Liver (tissue), 8 donors: ENCODE measurements at regions not wholly inside any gene's neighbourhood (a gene's known extent, or its start where the extent isn't known, plus 50 kb on each side); places are given as distances from the start of the nearest gene placed in this dataset.

Source experiments
- DNase-seq: peaks from one replicate; pipeline ENCODE4 v3.0.0-alpha.2; 2017; ENCODE audit warnings: low spot score
- H3K27ac ChIP-seq, 2 donors: one replicate each; pipeline ENCODE4 v1.7.0; 2013; ENCODE audit warnings: inconsistent platforms in 2 of 2, low read length in 2 of 2, control low read depth in 1 of 2, low read depth in 1 of 2, mild to moderate bottlenecking in 1 of 2
- H3K27me3 ChIP-seq, 4 donors: one replicate each; pipeline versions ENCODE4 v1.6.1 to v1.7.0; 2013; ENCODE audit warnings: low read length in 3 of 4, inconsistent platforms in 1 of 4, mild to moderate bottlenecking in 1 of 4, moderate library complexity in 1 of 4; ENCODE audit not compliant: control insufficient read depth in 4 of 4, insufficient read depth in 4 of 4
- H3K36me3 ChIP-seq, 4 donors: one replicate each; pipeline versions ENCODE4 v1.6.1 to v1.7.0; 2013; ENCODE audit warnings: low read length in 3 of 4, mild to moderate bottlenecking in 3 of 4, low read depth in 1 of 4, moderate library complexity in 1 of 4; ENCODE audit not compliant: control insufficient read depth in 4 of 4, insufficient read depth in 3 of 4
- H3K4me1 ChIP-seq, 4 donors: one replicate each; pipeline versions ENCODE4 v1.6.1 to v1.7.0; 2013; ENCODE audit warnings: low read length in 3 of 4, mild to moderate bottlenecking in 3 of 4, moderate library complexity in 1 of 4; ENCODE audit not compliant: control insufficient read depth in 4 of 4, insufficient read depth in 4 of 4
- H3K4me3 ChIP-seq, 3 donors: one replicate each; pipeline versions ENCODE4 v1.6.1 to v1.7.0; 2013; ENCODE audit warnings: low read length in 3 of 3, control low read depth in 1 of 3, low read depth in 1 of 3, mild to moderate bottlenecking in 1 of 3
- H3K9ac ChIP-seq, 2 donors: one replicate each; pipeline ENCODE4 v1.7.0; 2013; ENCODE audit warnings: low read length in 2 of 2, mild to moderate bottlenecking in 2 of 2, moderate library complexity in 2 of 2, control low read depth in 1 of 2, low read depth in 1 of 2
- H3K9me3 ChIP-seq, 4 donors: one replicate each; pipeline versions ENCODE4 v1.6.1 to v1.7.0; 2013; ENCODE audit warnings: low read length in 3 of 4; ENCODE audit not compliant: control insufficient read depth in 4 of 4
- ATF3 ChIP-seq: IDR thresholded peaks from 2 replicates; pipeline ENCODE4 v1.6.1; 2016; ENCODE audit warnings: antibody characterized with exemption
- CTCF ChIP-seq: fragments of 150-350 bp; IDR thresholded peaks from 2 replicates; pipeline ENCODE4 v1.5.1; 2017; ENCODE audit warnings: improper control_type of control experiment, low read depth, low read length; ENCODE audit not compliant: missing input control
- EGR1 ChIP-seq, 2 donors: IDR thresholded peaks; 2 replicates each; pipeline ENCODE4 v1.6.1; 2016 to 2018; ENCODE audit warnings: antibody characterized with exemption in 2 of 2, low read depth in 2 of 2
- FOXA1 ChIP-seq: IDR thresholded peaks from 2 replicates; pipeline ENCODE4 v1.6.1; 2016; ENCODE audit warnings: antibody characterized with exemption
- FOXA2 ChIP-seq: IDR thresholded peaks from 2 replicates; pipeline ENCODE4 v1.6.1; 2016; ENCODE audit warnings: antibody characterized with exemption
- GABPA ChIP-seq, 2 donors: IDR thresholded peaks in 1 of 2; conservative IDR thresholded peaks in 1 of 2; 2 replicates each; pipeline ENCODE4 v1.6.1; 2016; ENCODE audit warnings: antibody characterized with exemption in 2 of 2, mild to moderate bottlenecking in 1 of 2, moderate library complexity in 1 of 2
- HNF4A ChIP-seq, 2 donors: conservative IDR thresholded peaks; 2 replicates each; pipeline ENCODE4 v1.6.1; 2016; ENCODE audit warnings: antibody characterized with exemption in 2 of 2, mild to moderate bottlenecking in 2 of 2
- HNF4G ChIP-seq: IDR thresholded peaks from 2 replicates; pipeline ENCODE4 v1.6.1; 2016; ENCODE audit warnings: antibody characterized with exemption
- JUND ChIP-seq, 2 donors: IDR thresholded peaks; 2 replicates each; pipeline ENCODE4 v1.6.1; 2016; ENCODE audit warnings: antibody characterized with exemption in 2 of 2
- MAX ChIP-seq: IDR thresholded peaks from 2 replicates; pipeline ENCODE4 v1.6.1; 2016; ENCODE audit warnings: antibody characterized with exemption
- NR2F2 ChIP-seq: IDR thresholded peaks from 2 replicates; pipeline ENCODE4 v1.6.1; 2016; ENCODE audit warnings: antibody characterized with exemption
- RAD21 ChIP-seq, 2 donors: IDR thresholded peaks; 2 replicates each; pipeline ENCODE4 v1.6.1; 2016; ENCODE audit warnings: antibody characterized with exemption in 2 of 2, mild to moderate bottlenecking in 2 of 2
- REST ChIP-seq: IDR thresholded peaks from 2 replicates; pipeline ENCODE4 v1.6.1; 2016; ENCODE audit warnings: antibody characterized with exemption, mild to moderate bottlenecking
- RXRA ChIP-seq, 2 donors: IDR thresholded peaks; 2 replicates each; pipeline ENCODE4 v1.6.1; 2017 to 2018; ENCODE audit warnings: antibody characterized with exemption in 2 of 2, mild to moderate bottlenecking in 1 of 2
- SP1 ChIP-seq: IDR thresholded peaks from 2 replicates; pipeline ENCODE4 v1.6.1; 2018; ENCODE audit warnings: antibody characterized with exemption, mild to moderate bottlenecking
- TAF1 ChIP-seq: conservative IDR thresholded peaks from 2 replicates; pipeline ENCODE4 v1.6.1; 2016; ENCODE audit warnings: antibody characterized with exemption, mild to moderate bottlenecking
- YY1 ChIP-seq: IDR thresholded peaks from 2 replicates; pipeline ENCODE4 v1.6.1; 2016; ENCODE audit warnings: antibody characterized with exemption, mild to moderate bottlenecking
- ZBTB33 ChIP-seq: IDR thresholded peaks from 2 replicates; pipeline ENCODE4 v1.6.1; 2016; ENCODE audit warnings: antibody characterized with exemption
- WGBS: extraction: QIAGEN DNeasy Blood & Tissue Kit; methylation state at CpG from one replicate; pipeline ENCODE4 v1.1.7; 2013; 5-methylcytosine and 5-hydroxymethylcytosine counted together
- donor health status: healthy.
- donor health status: healthy.
- donor health status: healthy.
- donor health status: healthy.
- donor health status: healthy.

GRCh38 chr12:4143896-4144295 lies 129.7 kb upstream of the CCND2 start:
- no peak for TF ChIP-seq REST
- TF ChIP-seq FOXA2, result no peak
- TF ChIP-seq FOXA1, result no peak
- TF ChIP-seq HNF4G, result no peak
- TF ChIP-seq HNF4A (conservative IDR thresholded peaks at IDR 0.05), result no peak
- no peak for TF ChIP-seq ZBTB33
- no peak for TF ChIP-seq CTCF
- TF ChIP-seq MAX, result no peak
- no peak for TF ChIP-seq ATF3
- no peak for TF ChIP-seq EGR1 (IDR thresholded peaks at IDR 0.05; ENCODE audit: low read depth in 2 of 2)
- TF ChIP-seq RXRA (IDR thresholded peaks at IDR 0.05), result no peak
- TF ChIP-seq GABPA (IDR thresholded peaks at IDR 0.05 in 1 of 2, conservative IDR thresholded peaks at IDR 0.05 in 1 of 2), result no peak
- TF ChIP-seq RAD21 (IDR thresholded peaks at IDR 0.05), result no peak
- no peak for TF ChIP-seq JUND (IDR thresholded peaks at IDR 0.05)
- TF ChIP-seq SP1, result no peak
- TF ChIP-seq TAF1, result no peak
- TF ChIP-seq NR2F2, result no peak
- no peak for TF ChIP-seq YY1
- H3K27me3 ChIP-seq, result peaks cover 0 to 4% (median 1%) of the 10 kb centered on the region in 4 donors
- DNase-seq, result no peak
- H3K9ac ChIP-seq, result no peak overlapping the region
- H3K9me3 ChIP-seq, result no peaks in the 10 kb centered on the region
- H3K36me3 ChIP-seq, result no peaks in the 10 kb centered on the region
- no peak overlapping the region for H3K27ac ChIP-seq
- no peak overlapping the region for H3K4me3 ChIP-seq
- 79% methylated on average over 6 of the region's 6 CpGs for WGBS
- H3K4me1 ChIP-seq, result peaks cover 0 to 2% (median 0%) of the 10 kb centered on the region in 4 donors
